ENCODE measurements at regions not wholly inside any gene's neighbourhood (a gene's known extent, or its start where the extent isn't known, plus 50 kb on each side); places are given as distances from the start of the nearest gene placed in this dataset.

- TF ChIP-seq PHF8 (IDR thresholded peaks at IDR 0.05; ENCODE audit: borderline replicate concordance, low read depth) = no peak
- no peak for TF ChIP-seq EP300 (IDR thresholded peaks at IDR 0.05)
- TF ChIP-seq CEBPB (IDR thresholded peaks at IDR 0.05) = no peak
- no peak for TF ChIP-seq CBX8 (IDR thresholded peaks at IDR 0.05)
- TF ChIP-seq CHD2 (IDR thresholded peaks at IDR 0.05; ENCODE audit: low read length, partially characterized antibody) = no peak
- TF ChIP-seq FOSL2 (IDR thresholded peaks at IDR 0.05) = no peak
- TF ChIP-seq FOSL2 (CRISPR knock-in tag; IDR thresholded peaks at IDR 0.05) = no peak
- no peak for TF ChIP-seq HMGXB4 (CRISPR knock-in tag; IDR thresholded peaks at IDR 0.05; ENCODE audit: borderline replicate concordance)
- no peak for TF ChIP-seq GATA3 (IDR thresholded peaks at IDR 0.05; ENCODE audit: borderline replicate concordance)
- no peak for TF ChIP-seq ZC3H11A (IDR thresholded peaks at IDR 0.05)
- TF ChIP-seq EHF (CRISPR knock-in tag; IDR thresholded peaks at IDR 0.05) = no peak
- TF ChIP-seq ATOH8 (CRISPR knock-in tag; IDR thresholded peaks at IDR 0.05; ENCODE audit: low read depth) = no peak
- TF ChIP-seq SREBF2 (IDR thresholded peaks at IDR 0.05) = no peak
- no peak for TF ChIP-seq HES2 (IDR thresholded peaks at IDR 0.05)
- Histone ChIP-seq H3K4me1 (no peaks in the 10 kb centered on the region), H3K4me2 (no peak overlapping the region), H3K9me3 (no peaks in the 10 kb centered on the region), H3K4me3 (no peak overlapping the region), H3K27ac (no peak overlapping the region)
- POLR2A ChIA-PET = no interaction called here
- ATAC-seq = no peak
- FAIRE-seq = no peak
- CTCF ChIA-PET = interaction anchor here (0.6 kb wide), 1 partner anchor 626 kb away, joined by 3 read pairs; no protein-coding TSS in a partner anchor
- DNase-seq (ENCODE audit: low read depth in 1 of 2, low spot score in 1 of 2) = no peak
These were observed 608.5 kb upstream of the AGTR1 start for GRCh38 chr3:148089171-148089570.

GRCh38 chr3:148090156-148090555 is 607.5 kb upstream of the AGTR1 start:
- TF ChIP-seq HES2 (IDR thresholded peaks at IDR 0.05) (no peak), EP300 (IDR thresholded peaks at IDR 0.05) (no peak), HOXA7 (CRISPR knock-in tag; IDR thresholded peaks at IDR 0.05) (no peak), HMGXB4 (CRISPR knock-in tag; IDR thresholded peaks at IDR 0.05; ENCODE audit: borderline replicate concordance) (no peak), MAX (IDR thresholded peaks at IDR 0.05) (no peak), HOXB5 (CRISPR knock-in tag; IDR thresholded peaks at IDR 0.05) (no peak), ATOH8 (CRISPR knock-in tag; IDR thresholded peaks at IDR 0.05; ENCODE audit: low read depth) (no peak), SMC3 (IDR thresholded peaks at IDR 0.05) (no peak), CBX8 (IDR thresholded peaks at IDR 0.05) (no peak)
- no peak for DNase-seq (ENCODE audit: low read depth in 1 of 2, low spot score in 1 of 2)
- H3K4me2 ChIP-seq = no peak overlapping the region
- CTCF ChIA-PET = no interaction called here
- no peaks in the 10 kb centered on the region for H3K4me1 ChIP-seq
- no peaks in the 10 kb centered on the region for H3K9me3 ChIP-seq
- FAIRE-seq = no peak
- H3K27ac ChIP-seq = no peak overlapping the region
- ATAC-seq = no peak
- no peak overlapping the region for H3K4me3 ChIP-seq
- WGBS (ENCODE audit: missing lambda C conversion rate) = 0% methylated on average over 2 of the region's 2 CpGs
- POLR2A ChIA-PET = no interaction called here
